Stimulated activated naive B cell treated with anti-CD40 and anti-IgM and Interleukin-4, amounts not matched to agents 10 μg/mL and 1 μg/mL and 100 μg/mL, for 72 hours (primary cell): ENCODE measurements at regions not wholly inside any gene's neighbourhood (a gene's known extent, or its start where the extent isn't known, plus 50 kb on each side); places are given as distances from the start of the nearest gene placed in this dataset.

Source experiments
- ATAC-seq, 2 donors: fragments of 150-1000 bp; cut with Tn5 transposase; replicated peaks; 2 replicates each; pipeline ENCODE4 v1.10.0; 2021; ENCODE audit warnings: moderate library complexity in 1 of 2
- DNase-seq: peaks from one replicate; pipeline ENCODE4 v3.0.0; 2021
- H3K27ac Mint-ChIP-seq: one replicate; pipeline ENCODE4 v1.8.0; 2022; ENCODE audit warnings: mild to moderate bottlenecking, mixed read lengths
- H3K27me3 Mint-ChIP-seq, 2 donors: one replicate each; pipeline ENCODE4 v1.8.0; 2022; ENCODE audit warnings: mixed read lengths in 2 of 2
- H3K36me3 Mint-ChIP-seq, 2 donors: one replicate each; pipeline ENCODE4 v1.8.0; 2022; ENCODE audit warnings: mixed read lengths in 2 of 2, mild to moderate bottlenecking in 1 of 2
- H3K4me1 Mint-ChIP-seq, 2 donors: one replicate each; pipeline ENCODE4 v1.8.0; 2022; ENCODE audit warnings: mixed read lengths in 2 of 2, mild to moderate bottlenecking in 1 of 2
- H3K4me3 Mint-ChIP-seq, 2 donors: one replicate each; pipeline ENCODE4 v1.8.0; 2022; ENCODE audit warnings: mild to moderate bottlenecking in 2 of 2, mixed read lengths in 2 of 2, moderate library complexity in 1 of 2
- H3K9me3 Mint-ChIP-seq, 2 donors: one replicate each; pipeline ENCODE4 v1.8.0; 2022; ENCODE audit warnings: mixed read lengths in 2 of 2, mild to moderate bottlenecking in 1 of 2

GRCh38 chr3:148149556-148149955 lies 548.1 kb upstream of the AGTR1 start:
- DNase-seq (no peak), ATAC-seq (no peak)
- no peaks in the 10 kb centered on the region for H3K36me3 Mint-ChIP-seq
- peaks cover 0 to 1% of the 10 kb centered on the region in 2 donors for H3K9me3 Mint-ChIP-seq
- H3K4me3 Mint-ChIP-seq, result no peak overlapping the region
- no peaks in the 10 kb centered on the region for H3K4me1 Mint-ChIP-seq
- no peak overlapping the region for H3K27ac Mint-ChIP-seq
- H3K27me3 Mint-ChIP-seq, result no peaks in the 10 kb centered on the region

- Mint-ChIP-seq H3K4me1 (no peaks in the 10 kb centered on the region), H3K9me3 (peaks cover 0 to 1% of the 10 kb centered on the region in 2 donors), H3K27me3 (no peaks in the 10 kb centered on the region), H3K36me3 (no peaks in the 10 kb centered on the region), H3K27ac (no peak overlapping the region), H3K4me3 (no peak overlapping the region)
- DNase-seq (no peak), ATAC-seq (no peak)
These were observed 547.6 kb upstream of the AGTR1 start for GRCh38 chr3:148150141-148150540.

- Mint-ChIP-seq H3K4me3 (no peak overlapping the region), H3K27ac (no peak overlapping the region), H3K36me3 (no peaks in the 10 kb centered on the region), H3K27me3 (no peaks in the 10 kb centered on the region), H3K9me3 (peaks cover 0 to 1% of the 10 kb centered on the region in 2 donors), H3K4me1 (no peaks in the 10 kb centered on the region)
- ATAC-seq (no peak), DNase-seq (no peak)
These were observed 539.5 kb upstream of the AGTR1 start for GRCh38 chr3:148158210-148158609.

GRCh38 chr3:148162132-148162531 lies 535.6 kb upstream of the AGTR1 start:
- DNase-seq (no peak), ATAC-seq (no peak)
- H3K4me1 Mint-ChIP-seq, result no peaks in the 10 kb centered on the region
- H3K36me3 Mint-ChIP-seq, result no peaks in the 10 kb centered on the region
- H3K27me3 Mint-ChIP-seq, result no peaks in the 10 kb centered on the region
- no peak overlapping the region for H3K27ac Mint-ChIP-seq
- peaks cover 0 to under 1% of the 10 kb centered on the region in 2 donors for H3K9me3 Mint-ChIP-seq
- H3K4me3 Mint-ChIP-seq, result no peak overlapping the region

GRCh38 chr3:148168347-148168746 lies 529.4 kb upstream of the AGTR1 start:
- H3K36me3 Mint-ChIP-seq, result no peaks in the 10 kb centered on the region
- no peaks in the 10 kb centered on the region for H3K4me1 Mint-ChIP-seq
- ATAC-seq (no peak), DNase-seq (no peak)
- no peak overlapping the region for H3K27ac Mint-ChIP-seq
- H3K27me3 Mint-ChIP-seq, result no peaks in the 10 kb centered on the region
- H3K9me3 Mint-ChIP-seq, result peaks cover 0 to 1% of the 10 kb centered on the region in 2 donors
- no peak overlapping the region for H3K4me3 Mint-ChIP-seq

- Mint-ChIP-seq H3K27me3 (no peaks in the 10 kb centered on the region), H3K9me3 (peaks cover 0 to 3% of the 10 kb centered on the region in 2 donors), H3K4me1 (no peaks in the 10 kb centered on the region), H3K36me3 (no peaks in the 10 kb centered on the region), H3K27ac (no peak overlapping the region), H3K4me3 (no peak overlapping the region)
- DNase-seq (no peak), ATAC-seq (no peak)
These were observed 523.9 kb upstream of the AGTR1 start for GRCh38 chr3:148173851-148174250.

GRCh38 chr3:148175214-148175613 lies 522.5 kb upstream of the AGTR1 start:
- Mint-ChIP-seq H3K9me3 (peaks cover 0 to 1% of the 10 kb centered on the region in 2 donors), H3K4me1 (no peaks in the 10 kb centered on the region), H3K27ac (no peak overlapping the region), H3K27me3 (no peaks in the 10 kb centered on the region), H3K4me3 (no peak overlapping the region), H3K36me3 (no peaks in the 10 kb centered on the region)
- ATAC-seq (no peak), DNase-seq (no peak)

GRCh38 chr3:148178503-148178902 lies 519.2 kb upstream of the AGTR1 start:
- peaks cover 0 to 1% of the 10 kb centered on the region in 2 donors for H3K9me3 Mint-ChIP-seq

GRCh38 chr3:148184798-148185197 lies 512.9 kb upstream of the AGTR1 start:
- Mint-ChIP-seq H3K27me3 (no peaks in the 10 kb centered on the region), H3K36me3 (no peaks in the 10 kb centered on the region), H3K9me3 (no peaks in the 10 kb centered on the region), H3K4me3 (no peak overlapping the region), H3K27ac (no peak overlapping the region), H3K4me1 (no peaks in the 10 kb centered on the region)
- ATAC-seq, result no peak
- no peak for DNase-seq

More at GRCh38 chr3:148178503-148178902, 519.2 kb upstream of the AGTR1 start:
- DNase-seq, result no peak
- Mint-ChIP-seq H3K4me1 (no peaks in the 10 kb centered on the region), H3K4me3 (no peak overlapping the region), H3K27ac (no peak overlapping the region), H3K27me3 (no peaks in the 10 kb centered on the region), H3K36me3 (no peaks in the 10 kb centered on the region)
- ATAC-seq, result no peak

- Mint-ChIP-seq H3K36me3 (no peaks in the 10 kb centered on the region), H3K4me1 (no peaks in the 10 kb centered on the region), H3K4me3 (no peak overlapping the region), H3K27me3 (no peaks in the 10 kb centered on the region), H3K9me3 (no peaks in the 10 kb centered on the region), H3K27ac (no peak overlapping the region)
- ATAC-seq, result no peak
- no peak for DNase-seq
These were observed 510.8 kb upstream of the AGTR1 start for GRCh38 chr3:148186881-148187280.

GRCh38 chr3:148187296-148187695 lies 510.4 kb upstream of the AGTR1 start:
- DNase-seq, result no peak
- Mint-ChIP-seq H3K4me1 (no peaks in the 10 kb centered on the region), H3K36me3 (no peaks in the 10 kb centered on the region), H3K9me3 (no peaks in the 10 kb centered on the region), H3K4me3 (no peak overlapping the region), H3K27ac (no peak overlapping the region), H3K27me3 (no peaks in the 10 kb centered on the region)
- ATAC-seq, result no peak

- Mint-ChIP-seq H3K4me3 (no peak overlapping the region), H3K4me1 (no peaks in the 10 kb centered on the region), H3K36me3 (no peaks in the 10 kb centered on the region), H3K9me3 (no peaks in the 10 kb centered on the region), H3K27ac (no peak overlapping the region), H3K27me3 (no peaks in the 10 kb centered on the region)
- DNase-seq (no peak), ATAC-seq (no peak)
These were observed 507.2 kb upstream of the AGTR1 start for GRCh38 chr3:148190441-148190990.

- H3K27me3 Mint-ChIP-seq, result no peaks in the 10 kb centered on the region
- no peaks in the 10 kb centered on the region for H3K36me3 Mint-ChIP-seq
- H3K4me3 Mint-ChIP-seq, result no peak overlapping the region
- peaks cover 0 to 2% of the 10 kb centered on the region in 2 donors for H3K9me3 Mint-ChIP-seq
- H3K4me1 Mint-ChIP-seq, result no peaks in the 10 kb centered on the region
- H3K27ac Mint-ChIP-seq, result no peak overlapping the region
- no peak for DNase-seq
- ATAC-seq, result no peak
These were observed 505.7 kb upstream of the AGTR1 start for GRCh38 chr3:148191966-148192365.

GRCh38 chr3:148197061-148197460 lies 500.6 kb upstream of the AGTR1 start:
- Mint-ChIP-seq H3K36me3 (no peaks in the 10 kb centered on the region), H3K27me3 (no peaks in the 10 kb centered on the region), H3K9me3 (peaks cover 5 to 6% of the 10 kb centered on the region in 2 donors), H3K27ac (no peak overlapping the region), H3K4me1 (no peaks in the 10 kb centered on the region), H3K4me3 (no peak overlapping the region)
- DNase-seq (no peak), ATAC-seq (no peak)

GRCh38 chr3:148202386-148202785 lies 495.3 kb upstream of the AGTR1 start:
- Mint-ChIP-seq H3K4me3 (no peak overlapping the region), H3K4me1 (no peaks in the 10 kb centered on the region), H3K27ac (no peak overlapping the region), H3K27me3 (no peaks in the 10 kb centered on the region), H3K9me3 (peaks cover 4 to 5% of the 10 kb centered on the region in 2 donors), H3K36me3 (no peaks in the 10 kb centered on the region)
- no peak for DNase-seq
- ATAC-seq, result no peak
